ENCODE measurements at regions not wholly inside any gene's neighbourhood (a gene's known extent, or its start where the extent isn't known, plus 50 kb on each side); places are given as distances from the start of the nearest gene placed in this dataset.
"Not testable (repeated sequence)": the region's sequence is repeated elsewhere in the genome, so short reads cannot be mapped to it uniquely, and the experiment has no call there.

GRCh38 chr14:23863836-23864235 lies 89.7 kb upstream of the DHRS4 start:
- DNase-seq = no peak

GRCh38 chr14:23864259-23864658 lies 89.3 kb upstream of the DHRS4 start:
- no peak for DNase-seq

- no peak for DNase-seq
Measured at GRCh38 chr14:23864861-23865260, 88.7 kb upstream of the DHRS4 start.

- no peak for DNase-seq
Measured at GRCh38 chr14:23865502-23865901, 88.1 kb upstream of the DHRS4 start.

- no peak for DNase-seq
Measured at GRCh38 chr14:23866269-23866668, 87.3 kb upstream of the DHRS4 start.

- no peak for DNase-seq
Measured at GRCh38 chr14:23869078-23869719, 84.4 kb upstream of the DHRS4 start.

GRCh38 chr14:23876160-23876750 lies 77.3 kb upstream of the DHRS4 start:
- no peak for DNase-seq

GRCh38 chr14:23877111-23877510 lies 76.5 kb upstream of the DHRS4 start:
- DNase-seq = no peak

- DNase-seq = no peak
Measured at GRCh38 chr14:23877538-23878180, 75.9 kb upstream of the DHRS4 start.

- no peak for DNase-seq
Measured at GRCh38 chr14:23881282-23881681, 72.3 kb upstream of the DHRS4 start.

- DNase-seq = no peak
Measured at GRCh38 chr14:23883684-23884540, 69.7 kb upstream of the DHRS4 start.

- no peak for DNase-seq
Measured at GRCh38 chr14:23884541-23884904, 69.0 kb upstream of the DHRS4 start.

GRCh38 chr14:23887536-23887935 lies 66.0 kb upstream of the DHRS4 start:
- DNase-seq = no peak

GRCh38 chr14:23891717-23892116 lies 61.9 kb upstream of the DHRS4 start:
- DNase-seq = not testable (repeated sequence)

GRCh38 chr14:23892289-23892688 lies 61.3 kb upstream of the DHRS4 start:
- not testable (repeated sequence) for DNase-seq

GRCh38 chr14:23894362-23895052 lies 59.1 kb upstream of the DHRS4 start:
- DNase-seq = no peak

- DNase-seq = no peak
Measured at GRCh38 chr14:23895053-23895419, 58.5 kb upstream of the DHRS4 start.

GRCh38 chr14:23895480-23895879 lies 58.1 kb upstream of the DHRS4 start:
- no peak for DNase-seq

GRCh38 chr14:23896609-23897153 lies 56.9 kb upstream of the DHRS4 start:
- no peak for DNase-seq

- not testable (repeated sequence) for DNase-seq
Measured at GRCh38 chr14:23897291-23897690, 56.3 kb upstream of the DHRS4 start.

- DNase-seq = not testable (repeated sequence)
Measured at GRCh38 chr14:23898359-23898758, 55.2 kb upstream of the DHRS4 start.

GRCh38 chr14:23899788-23900187 lies 53.8 kb upstream of the DHRS4 start:
- DNase-seq = no peak

GRCh38 chr14:23903442-23903841 lies 50.1 kb upstream of the DHRS4 start:
- DNase-seq = no peak
